Spleen (tissue), 11 donors: ENCODE measurements at regions not wholly inside any gene's neighbourhood (a gene's known extent, or its start where the extent isn't known, plus 50 kb on each side); places are given as distances from the start of the nearest gene placed in this dataset.

Experiments used
- DNase-seq: peaks from one replicate; pipeline ENCODE4 v3.0.0-alpha.2; 2020
- H3K27ac ChIP-seq, 8 donors: fragments of 200-600 bp; sonication (generic) in 7 of 8; 1 replicate in 4 of 8; 2 replicates in 4 of 8; pipeline versions ENCODE4 v1.5.0 to v1.8.0; 2016 to 2021; ENCODE audit warnings: inconsistent platforms in 4 of 8, mild to moderate bottlenecking in 4 of 8, moderate library complexity in 1 of 8
- H3K27me3 ChIP-seq, 7 donors: fragments of 200-600 bp; sonication (generic) in 6 of 7; replicated peaks in 1 of 7; 1 replicate in 4 of 7; 2 replicates in 3 of 7; pipeline versions ENCODE4 v1.5.0 to v1.8.0; 2016 to 2021; ENCODE audit warnings: inconsistent platforms in 3 of 7, mild to moderate bottlenecking in 1 of 7
- H3K36me3 ChIP-seq, 6 donors: fragments of 200-600 bp; sonication (generic) in 5 of 6; 1 replicate in 4 of 6; 2 replicates in 2 of 6; pipeline versions ENCODE4 v1.5.0 to v1.8.0; 2016 to 2021; ENCODE audit warnings: inconsistent platforms in 2 of 6
- H3K4me1 ChIP-seq, 6 donors: fragments of 200-600 bp; sonication (generic) in 5 of 6; 1 replicate in 3 of 6; 2 replicates in 3 of 6; pipeline versions ENCODE4 v1.5.0 to v1.8.0; 2016 to 2021; ENCODE audit warnings: inconsistent platforms in 3 of 6
- H3K4me3 ChIP-seq, 8 donors: fragments of 200-600 bp; sonication (generic) in 7 of 8; 1 replicate in 4 of 8; 2 replicates in 4 of 8; pipeline versions ENCODE4 v1.5.0 to v1.8.0; 2016 to 2021; ENCODE audit warnings: inconsistent platforms in 4 of 8, mild to moderate bottlenecking in 4 of 8, moderate library complexity in 2 of 8
- H3K9me3 ChIP-seq, 8 donors: fragments of 200-600 bp; sonication (generic) in 7 of 8; 1 replicate in 4 of 8; 2 replicates in 4 of 8; pipeline versions ENCODE4 v1.5.0 to v1.8.0; 2016 to 2021; ENCODE audit warnings: inconsistent platforms in 4 of 8
- POLR2A ChIP-seq, 3 donors: fragments of 450-650 bp; IDR thresholded peaks; one replicate each; pipeline ENCODE4 v1.5.1; 2017; ENCODE audit warnings: antibody characterized with exemption in 3 of 3, mild to moderate bottlenecking in 1 of 3
- POLR2AphosphoS5 ChIP-seq, 3 donors: sonication (generic); formaldehyde crosslinking; IDR thresholded peaks; one replicate each; pipeline ENCODE4 v1.5.1; 2017; ENCODE audit warnings: antibody characterized with exemption in 3 of 3
- WGBS, 5 donors: extraction: QIAGEN DNeasy Blood & Tissue Kit in 3 of 5; methylation state at CpG; one replicate each; pipeline versions ENCODE4 v1.1.5 to v1.1.7; 2013 to 2018; 5-methylcytosine and 5-hydroxymethylcytosine counted together
- intact Hi-C: fragments of 100-400 bp; cut with DNase I; formaldehyde crosslinking; loops from one replicate; pipeline ENCODE4 v1.15.0; 2023; ENCODE audit warnings: low total_unique reads
- TF ChIP-seq, protein P1 (sequence below), 11 experiments: fragments of 200-600 bp in 7 of 11; fragments of 450-650 bp in 4 of 11; sonication (generic) in 4 of 11; IDR thresholded peaks in 8 of 11; conservative IDR thresholded peaks in 3 of 11; 1 replicate in 7 of 11; 2 replicates in 4 of 11; pipeline versions ENCODE4 v1.4.0 to v1.8.0; 2016 to 2021; ENCODE audit warnings: antibody characterized with exemption in 11 of 11, inconsistent platforms in 4 of 11, mild to moderate bottlenecking in 1 of 11
- donor health status: healthy with polysubstance abuse.
- donor health status: DM: no; HTN: no; CAD: no; lungs with moderate emphysema.
- donor health status: DM: no; HTN: no; CAD: no.
- donor health status: Bipolar disorder and iron deficiency.
- donor health status: healthy.
- donor health status: DM: no; HTN: no; CAD: no.
- donor health status: DM: yes; HTN: yes; CAD: no.

DNA sequence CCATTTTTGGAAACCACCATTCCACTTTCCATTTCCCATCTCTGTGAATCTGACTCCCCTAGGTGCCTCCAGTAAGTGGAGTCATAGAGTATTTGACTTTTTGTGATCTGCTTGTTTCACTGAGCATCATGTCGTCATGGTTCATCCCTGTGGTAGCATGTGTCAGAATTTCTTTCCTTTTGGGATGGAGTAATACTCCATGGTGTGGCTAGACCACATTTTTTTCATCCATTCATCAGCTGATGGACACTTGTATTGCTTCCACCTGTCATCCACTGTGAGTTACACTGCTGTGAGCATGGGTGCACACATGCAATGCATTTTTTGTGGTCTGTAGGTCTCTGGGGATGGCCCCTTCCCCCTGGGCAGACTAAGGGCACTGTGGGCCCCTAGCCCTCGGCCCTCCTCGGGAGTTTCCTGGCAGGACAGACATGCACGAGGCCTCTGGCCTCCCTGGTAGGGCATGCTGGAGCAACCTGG is 115.9 kb downstream of the GADD45G start:
- no peaks in the 10 kb centered on the region for H3K27me3 ChIP-seq
- H3K36me3 ChIP-seq: no peaks in the 10 kb centered on the region
- WGBS, 5 donors: 39 to 79% (median 61%) methylated on average over 1 to 4 of the region's 4 CpGs
- TF ChIP-seq POLR2AphosphoS5 (IDR thresholded peaks at IDR 0.05) (no peak), POLR2A (IDR thresholded peaks at IDR 0.05) (no peak)
- TF ChIP-seq, protein P1, sequence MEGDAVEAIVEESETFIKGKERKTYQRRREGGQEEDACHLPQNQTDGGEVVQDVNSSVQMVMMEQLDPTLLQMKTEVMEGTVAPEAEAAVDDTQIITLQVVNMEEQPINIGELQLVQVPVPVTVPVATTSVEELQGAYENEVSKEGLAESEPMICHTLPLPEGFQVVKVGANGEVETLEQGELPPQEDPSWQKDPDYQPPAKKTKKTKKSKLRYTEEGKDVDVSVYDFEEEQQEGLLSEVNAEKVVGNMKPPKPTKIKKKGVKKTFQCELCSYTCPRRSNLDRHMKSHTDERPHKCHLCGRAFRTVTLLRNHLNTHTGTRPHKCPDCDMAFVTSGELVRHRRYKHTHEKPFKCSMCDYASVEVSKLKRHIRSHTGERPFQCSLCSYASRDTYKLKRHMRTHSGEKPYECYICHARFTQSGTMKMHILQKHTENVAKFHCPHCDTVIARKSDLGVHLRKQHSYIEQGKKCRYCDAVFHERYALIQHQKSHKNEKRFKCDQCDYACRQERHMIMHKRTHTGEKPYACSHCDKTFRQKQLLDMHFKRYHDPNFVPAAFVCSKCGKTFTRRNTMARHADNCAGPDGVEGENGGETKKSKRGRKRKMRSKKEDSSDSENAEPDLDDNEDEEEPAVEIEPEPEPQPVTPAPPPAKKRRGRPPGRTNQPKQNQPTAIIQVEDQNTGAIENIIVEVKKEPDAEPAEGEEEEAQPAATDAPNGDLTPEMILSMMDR (IDR thresholded peaks at IDR 0.05 in 8 of 11, conservative IDR thresholded peaks at IDR 0.05 in 3 of 11): no peak
- intact Hi-C loops: no loop called here
- H3K9me3 ChIP-seq: peaks cover 0 to 7% (median 0%) of the 10 kb centered on the region in 8 donors
- DNase-seq: no peak
- no peak overlapping the region for H3K4me3 ChIP-seq
- no peak overlapping the region for H3K27ac ChIP-seq
- H3K4me1 ChIP-seq: peaks cover 0 to 23% (median 0%) of the 10 kb centered on the region in 6 donors

DNA sequence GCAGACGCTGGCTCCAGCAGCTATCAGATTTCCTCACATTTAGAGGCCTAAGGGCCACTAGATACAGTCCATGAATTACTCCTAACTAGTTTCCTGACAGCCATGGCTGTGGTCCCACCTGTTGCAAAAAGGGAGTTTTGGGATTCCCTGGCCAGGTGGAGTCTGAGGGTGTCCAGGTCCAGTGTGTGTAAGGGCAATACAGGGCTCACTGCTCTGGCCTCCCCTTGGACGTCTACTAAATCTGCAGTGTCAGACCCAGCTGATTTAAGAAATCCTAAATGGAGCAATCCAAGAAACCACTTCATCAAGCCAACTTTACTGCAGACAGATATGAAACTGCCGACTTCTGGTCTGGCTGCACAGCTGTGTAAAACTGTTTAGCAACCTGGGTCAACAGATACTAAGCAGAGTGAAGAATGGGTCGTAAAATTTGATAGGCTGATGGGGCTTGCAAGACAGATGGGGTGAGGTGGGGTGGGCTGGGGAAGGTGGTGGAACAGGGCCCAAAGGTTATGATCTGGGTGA is 116.4 kb downstream of the GADD45G start:
- Histone ChIP-seq H3K27ac (no peak overlapping the region), H3K27me3 (no peaks in the 10 kb centered on the region), H3K4me1 (peaks cover 0 to 21% (median 0%) of the 10 kb centered on the region in 6 donors), H3K9me3 (peaks cover 0 to 7% (median 0%) of the 10 kb centered on the region in 8 donors), H3K36me3 (no peaks in the 10 kb centered on the region), H3K4me3 (no peak overlapping the region)
- whole genome bisulfite sequencing, 5 donors: 51 to 87% (median 67%) methylated on average over 3 to 4 of the region's 4 CpGs
- TF ChIP-seq POLR2A (IDR thresholded peaks at IDR 0.05): no peak
- TF ChIP-seq POLR2AphosphoS5 (IDR thresholded peaks at IDR 0.05): no peak
- TF ChIP-seq, protein P1 (IDR thresholded peaks at IDR 0.05 in 8 of 11, conservative IDR thresholded peaks at IDR 0.05 in 3 of 11): no peak
- intact Hi-C loops: no loop called here
- DNase-seq: no peak

DNA sequence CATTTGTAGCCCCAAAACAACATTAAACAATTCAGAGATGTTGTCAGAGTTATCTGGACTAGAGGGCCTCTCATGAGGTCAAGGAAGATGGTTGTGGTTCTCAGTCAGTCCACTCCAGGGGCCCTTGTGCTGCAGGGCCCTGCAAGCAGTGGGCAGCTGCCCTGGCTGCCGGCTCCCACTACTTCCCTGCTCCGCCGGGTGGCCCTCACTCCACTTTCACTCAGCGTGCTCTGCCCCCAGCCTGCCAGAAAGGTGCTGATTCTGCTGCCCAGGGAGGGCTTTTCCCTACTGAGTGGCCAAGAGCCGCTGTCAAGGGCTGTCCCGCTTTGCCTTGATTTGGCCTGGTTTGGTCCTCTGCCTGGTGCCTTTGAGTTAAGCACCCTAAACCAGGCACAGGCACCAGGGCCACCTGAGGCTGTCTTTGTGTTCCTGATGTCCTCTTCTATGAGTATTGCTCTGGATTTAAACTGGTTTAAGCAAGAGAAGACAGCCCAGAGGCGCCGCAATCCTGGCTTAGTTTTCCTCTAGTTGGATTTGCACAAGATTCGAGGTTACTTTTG is 117.2 kb downstream of the GADD45G start:
- WGBS, 5 donors: 78 to 87% (median 84%) methylated on average over 8 to 9 of the region's 9 CpGs
- Histone ChIP-seq H3K4me3 (no peak overlapping the region), H3K27me3 (no peaks in the 10 kb centered on the region), H3K36me3 (no peaks in the 10 kb centered on the region), H3K27ac (no peak overlapping the region), H3K4me1 (peaks cover 0 to 16% (median 0%) of the 10 kb centered on the region in 6 donors), H3K9me3 (peaks cover 0 to 7% (median 0%) of the 10 kb centered on the region in 8 donors)
- intact Hi-C loops: no loop called here
- TF ChIP-seq, protein P1 (IDR thresholded peaks at IDR 0.05 in 8 of 11, conservative IDR thresholded peaks at IDR 0.05 in 3 of 11): no peak
- TF ChIP-seq POLR2A (IDR thresholded peaks at IDR 0.05) (no peak), POLR2AphosphoS5 (IDR thresholded peaks at IDR 0.05) (no peak)
- DNase-seq: no peak

DNA sequence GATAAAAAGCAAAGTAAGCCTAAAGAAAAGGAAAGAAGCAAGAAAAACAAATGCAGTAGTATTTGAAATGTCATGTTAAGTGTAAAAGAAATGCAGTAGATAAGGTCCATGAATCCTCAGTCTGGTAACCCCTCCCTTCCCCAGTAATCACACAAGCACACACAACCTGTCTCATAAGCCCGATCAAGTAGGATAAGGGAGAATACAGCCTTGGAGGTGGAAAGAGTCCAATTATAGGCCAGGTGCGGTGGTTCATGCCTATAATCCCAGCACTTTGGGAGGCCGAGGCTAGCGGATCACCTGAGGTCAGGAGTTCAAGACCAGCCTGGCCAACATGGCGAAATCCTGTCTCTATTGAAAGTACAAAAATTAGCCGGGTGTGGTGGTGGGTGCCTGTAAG is 117.9 kb downstream of the GADD45G start:
- no peak for DNase-seq
- H3K36me3 ChIP-seq: no peaks in the 10 kb centered on the region
- peaks cover 0 to 2% (median 0%) of the 10 kb centered on the region in 8 donors for H3K9me3 ChIP-seq
- no peaks in the 10 kb centered on the region for H3K27me3 ChIP-seq
- no peak overlapping the region for H3K27ac ChIP-seq
- peaks cover 0 to 16% (median 0%) of the 10 kb centered on the region in 6 donors for H3K4me1 ChIP-seq
- TF ChIP-seq POLR2AphosphoS5 (IDR thresholded peaks at IDR 0.05): no peak
- no peak for TF ChIP-seq POLR2A (IDR thresholded peaks at IDR 0.05)
- TF ChIP-seq, protein P1 (IDR thresholded peaks at IDR 0.05 in 8 of 11, conservative IDR thresholded peaks at IDR 0.05 in 3 of 11): no peak
- intact Hi-C loops: no loop called here
- no peak overlapping the region for H3K4me3 ChIP-seq
- WGBS, 5 donors: 90 to 99% (median 95%) methylated on average over 6 of the region's 6 CpGs
